Esophagus muscularis mucosa (tissue), 4 donors: ENCODE measurements at regions not wholly inside any gene's neighbourhood (a gene's known extent, or its start where the extent isn't known, plus 50 kb on each side); places are given as distances from the start of the nearest gene placed in this dataset.

Experiments
- DNase-seq: peaks from one replicate; pipeline ENCODE4 v3.0.0-alpha.2; 2017; ENCODE audit errors: extremely low spot score
- H3K27ac ChIP-seq, 4 donors: fragments of 200-600 bp; sonication (generic); replicated peaks in 1 of 4; 1 replicate in 3 of 4; 2 replicates in 1 of 4; pipeline ENCODE4 v1.5.1; 2016 to 2019; ENCODE audit warnings: mild to moderate bottlenecking in 1 of 4
- H3K27me3 ChIP-seq, 4 donors: fragments of 200-600 bp; sonication (generic); one replicate each; pipeline versions ENCODE4 v1.5.1 to v1.6.0; 2016 to 2019
- H3K36me3 ChIP-seq, 4 donors: fragments of 200-600 bp; sonication (generic); one replicate each; pipeline ENCODE4 v1.5.1; 2016 to 2019
- H3K4me1 ChIP-seq, 4 donors: fragments of 200-600 bp; sonication (generic); one replicate each; pipeline ENCODE4 v1.5.1; 2016 to 2019
- H3K4me3 ChIP-seq, 4 donors: fragments of 200-600 bp; sonication (generic); 1 replicate in 2 of 4; 2 replicates in 2 of 4; pipeline ENCODE4 v1.5.1; 2016 to 2019; ENCODE audit warnings: mild to moderate bottlenecking in 4 of 4, moderate library complexity in 1 of 4
- H3K9me3 ChIP-seq, 4 donors: fragments of 200-600 bp; sonication (generic); 1 replicate in 3 of 4; 2 replicates in 1 of 4; pipeline ENCODE4 v1.5.1; 2016 to 2019
- EP300 ChIP-seq: sonication (generic); formaldehyde crosslinking; IDR thresholded peaks from one replicate; pipeline ENCODE4 v1.6.1; 2017; ENCODE audit warnings: antibody characterized with exemption
- POLR2A ChIP-seq: fragments of 450-650 bp; IDR thresholded peaks from one replicate; pipeline ENCODE4 v1.6.1; 2017; ENCODE audit warnings: antibody characterized with exemption, moderate library complexity, mild to moderate bottlenecking, low read depth
- POLR2AphosphoS5 ChIP-seq, 2 donors: sonication (generic); formaldehyde crosslinking; IDR thresholded peaks; one replicate each; pipeline ENCODE4 v1.6.1; 2017; ENCODE audit warnings: antibody characterized with exemption in 2 of 2
- WGBS: methylation state at CpG from one replicate; pipeline ENCODE4 v1.1.5; 2018; 5-methylcytosine and 5-hydroxymethylcytosine counted together
- intact Hi-C: fragments of 100-400 bp; cut with DNase I; formaldehyde crosslinking; loops from one replicate; pipeline ENCODE4 v1.15.1; 2023
- TF ChIP-seq, protein P1 (sequence below), 3 experiments: fragments of 200-600 bp in 2 of 3; fragments of 450-650 bp in 1 of 3; sonication (generic) in 2 of 3; IDR thresholded peaks; one replicate each; pipeline ENCODE4 v1.5.1; 2017 to 2019; ENCODE audit warnings: antibody characterized with exemption in 3 of 3, mild to moderate bottlenecking in 2 of 3, moderate library complexity in 1 of 3

DNA sequence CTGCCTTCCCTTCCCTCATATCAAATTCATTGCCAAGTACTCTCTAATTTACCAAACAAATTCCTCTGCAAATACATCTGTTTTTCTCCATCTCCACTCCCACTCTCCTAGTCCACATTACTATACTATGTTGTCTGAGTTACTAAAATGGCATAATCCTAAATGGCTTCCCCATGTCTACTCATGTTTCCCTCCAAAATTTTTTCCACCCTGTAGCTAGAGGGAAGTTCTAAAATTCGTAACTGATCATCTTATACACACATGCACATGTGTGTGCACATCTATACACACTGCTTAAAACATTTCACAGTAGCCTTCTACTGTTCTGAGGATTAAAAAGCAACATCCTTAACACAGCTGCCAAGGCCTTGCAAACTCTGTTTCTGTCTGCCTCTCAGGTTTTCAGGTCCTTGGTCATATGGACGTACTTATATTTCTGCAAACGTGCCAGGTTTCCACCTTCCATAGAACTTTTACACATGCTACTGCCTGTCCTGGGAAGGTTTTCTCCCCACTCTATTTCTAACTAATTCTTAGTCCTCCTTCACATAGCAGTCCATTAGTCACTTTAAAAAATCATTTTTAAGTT is 140.6 kb downstream of the LURAP1L start:
- WGBS, result 80% methylated on average over 3 of the region's 3 CpGs
- no peaks in the 10 kb centered on the region for H3K36me3 ChIP-seq
- intact Hi-C loops, result no loop called here
- no peak for DNase-seq
- H3K27me3 ChIP-seq, result no peaks in the 10 kb centered on the region
- no peak overlapping the region for H3K27ac ChIP-seq
- H3K4me3 ChIP-seq, result no peak overlapping the region
- H3K9me3 ChIP-seq, result no peaks in the 10 kb centered on the region
- H3K4me1 ChIP-seq, result no peaks in the 10 kb centered on the region
- TF ChIP-seq EP300 (no peak), POLR2AphosphoS5 (IDR thresholded peaks at IDR 0.05) (no peak), POLR2A (no peak)
- TF ChIP-seq, protein P1, sequence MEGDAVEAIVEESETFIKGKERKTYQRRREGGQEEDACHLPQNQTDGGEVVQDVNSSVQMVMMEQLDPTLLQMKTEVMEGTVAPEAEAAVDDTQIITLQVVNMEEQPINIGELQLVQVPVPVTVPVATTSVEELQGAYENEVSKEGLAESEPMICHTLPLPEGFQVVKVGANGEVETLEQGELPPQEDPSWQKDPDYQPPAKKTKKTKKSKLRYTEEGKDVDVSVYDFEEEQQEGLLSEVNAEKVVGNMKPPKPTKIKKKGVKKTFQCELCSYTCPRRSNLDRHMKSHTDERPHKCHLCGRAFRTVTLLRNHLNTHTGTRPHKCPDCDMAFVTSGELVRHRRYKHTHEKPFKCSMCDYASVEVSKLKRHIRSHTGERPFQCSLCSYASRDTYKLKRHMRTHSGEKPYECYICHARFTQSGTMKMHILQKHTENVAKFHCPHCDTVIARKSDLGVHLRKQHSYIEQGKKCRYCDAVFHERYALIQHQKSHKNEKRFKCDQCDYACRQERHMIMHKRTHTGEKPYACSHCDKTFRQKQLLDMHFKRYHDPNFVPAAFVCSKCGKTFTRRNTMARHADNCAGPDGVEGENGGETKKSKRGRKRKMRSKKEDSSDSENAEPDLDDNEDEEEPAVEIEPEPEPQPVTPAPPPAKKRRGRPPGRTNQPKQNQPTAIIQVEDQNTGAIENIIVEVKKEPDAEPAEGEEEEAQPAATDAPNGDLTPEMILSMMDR (IDR thresholded peaks at IDR 0.05), result no peak

GRCh38 chr9:12916042-12916441 is 141.2 kb downstream of the LURAP1L start:
- Histone ChIP-seq H3K4me1 (no peaks in the 10 kb centered on the region), H3K9me3 (no peaks in the 10 kb centered on the region), H3K27ac (no peak overlapping the region), H3K4me3 (no peak overlapping the region), H3K36me3 (no peaks in the 10 kb centered on the region), H3K27me3 (no peaks in the 10 kb centered on the region)
- no peak for DNase-seq
- intact Hi-C loops, result no loop called here
- 82% methylated on average over 1 of the region's 1 CpG for WGBS
- TF ChIP-seq POLR2A (no peak), EP300 (no peak), POLR2AphosphoS5 (IDR thresholded peaks at IDR 0.05) (no peak)
- TF ChIP-seq, protein P1 (IDR thresholded peaks at IDR 0.05), result no peak

GRCh38 chr9:12920437-12920836 is 145.6 kb downstream of the LURAP1L start:
- no peak for TF ChIP-seq POLR2A
- TF ChIP-seq, protein P1 (IDR thresholded peaks at IDR 0.05), result no peak
- TF ChIP-seq POLR2AphosphoS5 (IDR thresholded peaks at IDR 0.05), result no peak
- TF ChIP-seq EP300, result no peak
- Histone ChIP-seq H3K4me3 (no peak overlapping the region), H3K9me3 (no peaks in the 10 kb centered on the region), H3K27me3 (no peaks in the 10 kb centered on the region), H3K4me1 (peaks cover 7 to 21% (median 10%) of the 10 kb centered on the region in 4 donors), H3K36me3 (no peaks in the 10 kb centered on the region), H3K27ac (no peak overlapping the region)
- intact Hi-C loops, result no loop called here
- DNase-seq, result no peak
- 66% methylated on average over 2 of the region's 2 CpGs for WGBS

DNA sequence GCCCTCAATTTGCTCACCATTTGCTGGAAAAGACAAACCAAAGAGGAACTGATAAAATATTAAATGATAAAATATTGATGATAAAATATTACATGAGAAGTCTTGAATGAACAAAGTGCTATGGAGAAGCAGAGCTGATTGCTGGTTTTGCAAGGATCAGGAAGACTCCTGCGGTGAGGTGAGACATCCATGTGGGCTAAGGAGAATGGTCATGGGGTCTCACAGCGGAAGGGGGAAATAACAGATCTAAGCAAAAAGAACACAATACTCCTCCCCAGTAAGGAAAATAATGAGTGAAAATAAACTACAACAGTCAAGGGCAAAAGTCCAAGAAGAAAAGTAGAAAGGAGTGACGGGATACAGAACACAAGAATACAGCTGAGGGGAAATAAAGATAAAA is 146.8 kb downstream of the LURAP1L start:
- no peaks in the 10 kb centered on the region for H3K36me3 ChIP-seq
- H3K4me3 ChIP-seq, result no peak overlapping the region
- H3K27ac ChIP-seq, result no peak overlapping the region
- intact Hi-C loops, result no loop called here
- no peaks in the 10 kb centered on the region for H3K27me3 ChIP-seq
- no peaks in the 10 kb centered on the region for H3K9me3 ChIP-seq
- peaks cover 7 to 21% (median 10%) of the 10 kb centered on the region in 4 donors for H3K4me1 ChIP-seq
- DNase-seq, result no peak
- TF ChIP-seq, protein P1 (IDR thresholded peaks at IDR 0.05), result no peak
- TF ChIP-seq EP300, result no peak
- no peak for TF ChIP-seq POLR2A
- WGBS, result 92% methylated on average over 3 of the region's 3 CpGs
